Heart right ventricle (tissue), 16 donors: ENCODE measurements at regions not wholly inside any gene's neighbourhood (a gene's known extent, or its start where the extent isn't known, plus 50 kb on each side); places are given as distances from the start of the nearest gene placed in this dataset.

Source experiments
- ATAC-seq, 8 donors: fragments of 200-7000 bp; cut with Tn5 transposase; one replicate each; pipeline ENCODE4 v1.9.1; 2020; ENCODE audit warnings: mild to moderate bottlenecking in 8 of 8, moderate library complexity in 8 of 8, moderate number of reproducible peaks in 1 of 8
- DNase-seq, 2 donors: peaks; one replicate each; pipeline ENCODE4 v3.0.0-alpha.2; 2020
- H3K27ac ChIP-seq, 10 donors: fragments of 200-600 bp; sonication (generic) in 2 of 10; one replicate each; pipeline versions ENCODE4 v1.5.0 to v1.8.0; 2020 to 2022; ENCODE audit warnings: mild to moderate bottlenecking in 3 of 10
- H3K27me3 ChIP-seq, 7 donors: fragments of 200-600 bp; one replicate each; pipeline ENCODE4 v1.8.0; 2021 to 2022; ENCODE audit warnings: mild to moderate bottlenecking in 2 of 7
- H3K36me3 ChIP-seq, 9 donors: fragments of 200-600 bp; sonication (generic) in 1 of 9; one replicate each; pipeline versions ENCODE4 v1.5.0 to v1.8.0; 2020 to 2022; ENCODE audit warnings: mild to moderate bottlenecking in 2 of 9
- H3K4me1 ChIP-seq, 9 donors: fragments of 200-600 bp; sonication (generic) in 1 of 9; one replicate each; pipeline versions ENCODE4 v1.5.0 to v1.8.0; 2020 to 2022; ENCODE audit warnings: mild to moderate bottlenecking in 4 of 9
- H3K4me3 ChIP-seq, 10 donors: fragments of 200-600 bp; sonication (generic) in 2 of 10; one replicate each; pipeline versions ENCODE4 v1.5.0 to v1.8.0; 2020 to 2022; ENCODE audit warnings: mild to moderate bottlenecking in 7 of 10, moderate library complexity in 2 of 10
- H3K9me3 ChIP-seq, 11 donors: fragments of 200-600 bp in 10 of 11; sonication (generic) in 2 of 11; one replicate each; pipeline versions ENCODE4 v1.5.0 to v1.8.0; 2013 to 2022; ENCODE audit warnings: mild to moderate bottlenecking in 2 of 11, control low read depth in 1 of 11, moderate library complexity in 1 of 11
- CTCF ChIP-seq, 9 donors: fragments of 200-600 bp; sonication (generic) in 2 of 9; IDR thresholded peaks; one replicate each; pipeline versions ENCODE4 v1.5.0 to v1.8.0; 2021 to 2022; ENCODE audit warnings: antibody characterized with exemption in 9 of 9, mild to moderate bottlenecking in 5 of 9, moderate library complexity in 1 of 9
- WGBS, 2 donors: extraction: QIAGEN DNeasy Blood & Tissue Kit; methylation state at CpG; one replicate each; pipeline ENCODE4 v1.1.7; 2013; ENCODE audit warnings: inconsistent platforms in 1 of 2; 5-methylcytosine and 5-hydroxymethylcytosine counted together
- intact Hi-C, 10 donors: fragments of 100-400 bp; cut with DNase I; formaldehyde crosslinking; loops; one replicate each; pipeline versions ENCODE4 v1.11.1 to v1.14.2; 2022
- donor health status: Arrhythmogenic right ventricular cardiomyopathy.
- donor health status: ischemic (EF 13 %, LVEDD 7.1; RV severe dilation, severe dysfunction).
- donor health status: healthy with polysubstance abuse.
- donor health status: DM: no; HTN: yes; CAD: no.
- donor health status: DM: no; HTN: no; CAD: no.
- donor health status: ischemic (EF 25% LVEDD 6.9; RV normal size, moderate dysfunction).
- donor health status: ischemic (EF 25% LVEDD 5.7; RV mildly dilated, moderate dysfunction).
- donor health status: healthy.
- donor health status: DM: yes; HTN: yes; CAD: no.
- donor health status: Ischemic cardiomyopathy.
- donor health status: ischemic (EF 35%, LVEDD 5.7; RV mildly dilated, moderate dysfunction).
- donor health status: nonischemic (EF 11% LVEDD 7.7; RV severe dilation, severe dysfunction).
- donor health status: DM: yes; HTN: yes; CAD: no.
- donor health status: PGD.
- donor health status: ischemic (EF 29% LVEDD 5.4; RV normal size, mild dysfunction).
- donor health status: nonischemic (EF 23%, LVEDD 6.1; RV moderate dilation, normal function).

GRCh38 chr22:27327981-27328721 is 473.4 kb downstream of the MN1 start:
- H3K4me1 ChIP-seq: peaks cover 0 to 9% (median 0%) of the 10 kb centered on the region in 9 donors
- H3K9me3 ChIP-seq: peaks cover 0 to 3% (median 0%) of the 10 kb centered on the region in 11 donors
- no peak overlapping the region for H3K27ac ChIP-seq
- H3K4me3 ChIP-seq: no peak overlapping the region
- no peak for TF ChIP-seq CTCF (IDR thresholded peaks at IDR 0.05)
- no peak for ATAC-seq
- no peaks in the 10 kb centered on the region for H3K36me3 ChIP-seq
- DNase-seq: no peak
- intact Hi-C loops: loop anchor here in 1 of 10 donors (10.0 kb wide), 1 partner anchor 573 kb away; no protein-coding TSS in a partner anchor
- WGBS, 2 donors: 83 to 84% methylated on average over 5 of the region's 5 CpGs
- H3K27me3 ChIP-seq: peaks cover 0 to 74% (median 51%) of the 10 kb centered on the region in 7 donors

- H3K4me1 ChIP-seq: peaks cover 0 to 9% (median 0%) of the 10 kb centered on the region in 9 donors
- H3K27ac ChIP-seq: no peak overlapping the region
- peaks cover 0 to 66% (median 40%) of the 10 kb centered on the region in 7 donors for H3K27me3 ChIP-seq
- no peak overlapping the region for H3K4me3 ChIP-seq
- ATAC-seq: no peak
- WGBS, 2 donors: 26 to 31% methylated on average over 13 of the region's 13 CpGs
- H3K9me3 ChIP-seq: peaks cover 0 to 5% (median 0%) of the 10 kb centered on the region in 11 donors
- no peak for DNase-seq
- intact Hi-C loops: loop anchor here in 1 of 10 donors (10.0 kb wide), 1 partner anchor 574 kb away; no protein-coding TSS in a partner anchor
- no peak for TF ChIP-seq CTCF (IDR thresholded peaks at IDR 0.05)
- H3K36me3 ChIP-seq: no peaks in the 10 kb centered on the region
Measured at GRCh38 chr22:27329131-27329850, 472.3 kb downstream of the MN1 start.

GRCh38 chr22:27329966-27330645 is 471.4 kb downstream of the MN1 start:
- Histone ChIP-seq H3K27me3 (peaks cover 0 to 66% (median 39%) of the 10 kb centered on the region in 7 donors), H3K27ac (no peak overlapping the region), H3K4me1 (peaks cover 0 to 9% (median 0%) of the 10 kb centered on the region in 9 donors), H3K4me3 (no peak overlapping the region), H3K9me3 (peaks cover 0 to 5% (median 0%) of the 10 kb centered on the region in 11 donors), H3K36me3 (no peaks in the 10 kb centered on the region)
- intact Hi-C loops: loop anchor here in 2 of 10 donors (10.0 kb wide), 1 partner anchor 575 kb away; no protein-coding TSS in a partner anchor
- WGBS, 2 donors: 79 to 81% methylated on average over 3 of the region's 3 CpGs
- no peak for TF ChIP-seq CTCF (IDR thresholded peaks at IDR 0.05)
- ATAC-seq: no peak
- no peak for DNase-seq
